K562 (cell line): ENCODE measurements at regions not wholly inside any gene's neighbourhood (a gene's known extent, or its start where the extent isn't known, plus 50 kb on each side); places are given as distances from the start of the nearest gene placed in this dataset.

Experiments
- ATAC-seq: fragments of 200-7000 bp; cut with Tn5 transposase; 3 replicates; pipeline ENCODE4 v1.9.1; 2020; ENCODE audit warnings: moderate library complexity
- BruUV-seq: library from RNA; stranded (reverse); fragments of 400-500 nt; replicated peaks from 2 replicates; lab custom pipeline; 2021; lab: Mats Ljungman, UMichigan
- CTCF ChIA-PET: fragments of 300-600 bp; formaldehyde crosslinking; extraction: SDS; loops from one replicate; lab custom pipeline; 2021; ENCODE audit warnings: low intra/inter-chr PET ratio; lab: Yijun Ruan, JAX
- POLR2A ChIA-PET: fragments of 300-600, 350-650 bp; sonication (Branson Sonifier 250); formaldehyde crosslinking; extraction: SDS; loops from one replicate; lab custom pipeline; 2021; ENCODE audit warnings: antibody characterized with exemption, inconsistent platforms; lab: Yijun Ruan, JAX
- DNase-seq, 4 experiments: peaks; one replicate each; pipeline versions ENCODE4 v3.0.0 to v3.0.0-alpha.2; 2011 to 2018; ENCODE audit warnings: low spot score in 3 of 4, mixed read lengths in 3 of 4; ENCODE audit errors: extremely low read depth in 1 of 4
- FAIRE-seq: peaks from 2 replicates; lab custom pipeline; 2011; peaks lifted over from hg19 to GRCh38; lab: Jason Lieb, UNC
- H2AFZ ChIP-seq: 2 replicates; pipeline ENCODE4 v1.6.0; 2011; ENCODE audit warnings: low read depth, low read length, control low read depth, inconsistent platforms
- H3K27ac ChIP-seq: fragments of 200-600 bp; 3 replicates; pipeline ENCODE4 v1.8.0; 2011; ENCODE audit warnings: low read depth, mild to moderate bottlenecking, control low read depth, inconsistent platforms, low read length, moderate library complexity, mixed read lengths; ENCODE audit errors: extremely low read depth
- H3K27me3 ChIP-seq, 2 experiments: fragments of 300-600 bp in 1 of 2; 2 replicates in 1 of 2; 3 replicates in 1 of 2; pipeline versions ENCODE4 v1.6.0 to v1.8.0; 2011; ENCODE audit warnings: inconsistent platforms in 2 of 2, low read length in 2 of 2, mild to moderate bottlenecking in 1 of 2, mixed read lengths in 1 of 2, moderate library complexity in 1 of 2; ENCODE audit not compliant: control insufficient read depth in 2 of 2, insufficient read depth in 2 of 2
- H3K36me3 ChIP-seq: fragments of 300-600 bp; 3 replicates; pipeline ENCODE4 v1.8.0; 2011; ENCODE audit warnings: mild to moderate bottlenecking, low read length, inconsistent platforms; ENCODE audit not compliant: control insufficient read depth, insufficient read depth
- H3K4me1 ChIP-seq, 2 experiments: fragments of 200-600 bp in 1 of 2; replicated peaks in 1 of 2; 2 replicates in 1 of 2; 3 replicates in 1 of 2; pipeline versions ENCODE4 v1.5.1 to v1.8.0; 2011; ENCODE audit warnings: inconsistent platforms in 2 of 2, low read length in 2 of 2, mild to moderate bottlenecking in 1 of 2, mixed read lengths in 1 of 2, moderate library complexity in 1 of 2; ENCODE audit not compliant: control insufficient read depth in 2 of 2, insufficient read depth in 2 of 2
- H3K4me2 ChIP-seq: 2 replicates; pipeline ENCODE4 v1.6.1; 2011; ENCODE audit warnings: low read length, control low read depth, inconsistent platforms, mixed read lengths; ENCODE audit not compliant: insufficient read depth
- H3K4me3 ChIP-seq: fragments of 200-600 bp; sonication (generic), shearing (Covaris generic); 2 replicates; pipeline ENCODE4 v1.5.1; 2016; ENCODE audit warnings: control low read depth, inconsistent platforms
- H3K79me2 ChIP-seq: fragments of 200-600 bp; 3 replicates; pipeline ENCODE4 v1.8.0; 2011; ENCODE audit warnings: low read length, inconsistent platforms; ENCODE audit not compliant: control insufficient read depth, insufficient read depth
- H3K9ac ChIP-seq, 2 experiments: 2 replicates each; pipeline versions ENCODE4 v1.6.0 to v1.6.1; 2011; ENCODE audit warnings: low read depth in 2 of 2, low read length in 2 of 2, control low read depth in 1 of 2, inconsistent platforms in 1 of 2, mild to moderate bottlenecking in 1 of 2, mixed read lengths in 1 of 2; ENCODE audit not compliant: insufficient read depth in 1 of 2
- H3K9me1 ChIP-seq: one replicate; pipeline ENCODE4 v1.6.0; 2011; ENCODE audit warnings: inconsistent platforms, mild to moderate bottlenecking, low read length, moderate library complexity; ENCODE audit not compliant: control insufficient read depth, insufficient read depth
- H3K9me3 ChIP-seq: replicated peaks from 2 replicates; pipeline ENCODE4 v1.5.1; 2011; ENCODE audit warnings: low read depth, low read length, inconsistent platforms; ENCODE audit not compliant: control insufficient read depth, insufficient read depth
- H4K20me1 ChIP-seq: replicated peaks from 2 replicates; pipeline ENCODE4 v1.6.1; 2011; ENCODE audit warnings: low read length, inconsistent platforms, mixed read lengths; ENCODE audit not compliant: control insufficient read depth, insufficient read depth
- BRCA1 ChIP-seq, 2 experiments: fragments of 450-650 bp in 1 of 2; sonication (generic) in 1 of 2; formaldehyde crosslinking in 1 of 2; IDR thresholded peaks; 2 replicates each; pipeline versions ENCODE4 v1.5.0 to v1.6.1; 2017 to 2020; ENCODE audit warnings: mild to moderate bottlenecking in 1 of 2, missing genetic modification reagents in 1 of 2
- BRD4 ChIP-seq: fragments of 200-600 bp; sonication (generic); IDR thresholded peaks from 2 replicates; pipeline ENCODE4 v1.6.1; 2017; ENCODE audit warnings: inconsistent platforms
- CBFA2T2 ChIP-seq: fragments of 450-650 bp; conservative IDR thresholded peaks from 2 replicates; pipeline ENCODE4 v1.6.1; 2017; ENCODE audit warnings: mild to moderate bottlenecking
- KLF13 ChIP-seq: fragments of 450-650 bp; IDR thresholded peaks from 2 replicates; pipeline ENCODE4 v1.6.1; 2016; ENCODE audit warnings: missing genetic modification characterization, low read depth, mild to moderate bottlenecking, missing compliant biosample characterization, moderate library complexity, borderline replicate concordance
- MAZ ChIP-seq, 2 experiments: fragments of 450-650 bp in 1 of 2; sonication (generic) in 1 of 2; formaldehyde crosslinking; IDR thresholded peaks in 1 of 2; conservative IDR thresholded peaks in 1 of 2; 2 replicates each; pipeline versions ENCODE4 v1.4.0 to v1.5.0; 2020; ENCODE audit warnings: mild to moderate bottlenecking in 1 of 2, missing genetic modification reagents in 1 of 2
- MCM2 ChIP-seq: fragments of 450-650 bp; IDR thresholded peaks from 2 replicates; pipeline ENCODE4 v1.6.1; 2017; ENCODE audit warnings: low read depth, mild to moderate bottlenecking
- SIN3B ChIP-seq: fragments of 450-650 bp; IDR thresholded peaks from 2 replicates; pipeline ENCODE4 v1.6.1; 2017; ENCODE audit warnings: low read depth, mild to moderate bottlenecking, moderate library complexity
- SP2 ChIP-seq: IDR thresholded peaks from 2 replicates; pipeline ENCODE4 v1.6.1; 2011; ENCODE audit warnings: mild to moderate bottlenecking, low read depth, low read length, moderate library complexity; ENCODE audit not compliant: poor library complexity, severe bottlenecking; ENCODE audit errors: extremely low read depth
- ZNF778 ChIP-seq: fragments of 450-650 bp; formaldehyde crosslinking; IDR thresholded peaks from 2 replicates; pipeline ENCODE4 v1.4.0; 2020; ENCODE audit warnings: mild to moderate bottlenecking, moderate library complexity
- WGBS: fragments of 100-300 bp; shearing (Covaris generic); methylation state at CpG from one replicate; pipeline ENCODE4 v1.1.6; 2016; ENCODE audit warnings: low coverage, mixed read lengths; ENCODE audit not compliant: insufficient coverage; ENCODE audit errors: missing lambda C conversion rate; 5-methylcytosine and 5-hydroxymethylcytosine counted together
- in situ Hi-C: fragments of 300-500 bp; cut with MboI; formaldehyde crosslinking; loops from 4 replicates; pipeline ENCODE4 v1.15.0; 2018; ENCODE audit warnings: inconsistent platforms, mixed read lengths
- intact Hi-C: fragments of 100-400 bp; cut with micrococcal nuclease; formaldehyde crosslinking; loops from 2 replicates; pipeline ENCODE4 v1.14.2; 2022
- TF ChIP-seq, protein P1 (sequence below): fragments of 450-650 bp; IDR thresholded peaks from 2 replicates; pipeline ENCODE4 v1.6.1; 2017; ENCODE audit warnings: antibody characterized with exemption
- TF ChIP-seq, protein P2 (sequence below): fragments of 250-450 bp; sonication (Bioruptor Pico); IDR thresholded peaks from 2 replicates; pipeline ENCODE4 v1.5.0; 2021
- TF ChIP-seq, protein P3 (sequence below): IDR thresholded peaks from 2 replicates; pipeline ENCODE4 v1.6.1; 2016; ENCODE audit warnings: missing genetic modification characterization, missing compliant biosample characterization

DNA sequence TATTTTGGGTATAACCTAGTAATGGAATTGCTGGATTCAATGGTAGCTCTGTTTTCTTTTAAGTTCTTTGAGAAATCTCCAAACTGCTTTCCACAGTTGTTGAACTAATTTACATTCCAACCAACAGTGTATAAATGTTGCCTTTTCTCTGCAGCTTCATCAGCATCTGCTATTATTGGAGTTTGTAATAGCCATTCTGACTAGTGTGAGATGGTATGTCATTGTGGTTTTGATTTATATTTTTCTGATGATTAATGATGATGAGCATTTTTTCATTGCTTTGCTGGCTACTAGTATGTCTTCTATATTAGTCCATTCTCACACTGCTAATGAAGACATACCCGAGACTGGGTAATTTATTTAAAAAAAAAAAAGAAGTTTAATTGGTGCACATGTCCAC is 248.6 kb upstream of the MAGI2 start:
- FAIRE-seq (no peak), ATAC-seq (no peak), DNase-seq (no peak)
- Histone ChIP-seq H3K9ac (no peak overlapping the region), H3K9me1 (no peaks in the 10 kb centered on the region), H2AFZ (no peak overlapping the region), H3K27me3 (no peaks in the 10 kb centered on the region), H3K4me2 (no peak overlapping the region), H3K27ac (no peak overlapping the region), H3K36me3 (no peaks in the 10 kb centered on the region), H3K4me3 (no peak overlapping the region), H4K20me1 (no peaks in the 10 kb centered on the region), H3K79me2 (no peaks in the 10 kb centered on the region), H3K9me3 (no peaks in the 10 kb centered on the region), H3K4me1 (no peaks in the 10 kb centered on the region)
- TF ChIP-seq, protein P1, sequence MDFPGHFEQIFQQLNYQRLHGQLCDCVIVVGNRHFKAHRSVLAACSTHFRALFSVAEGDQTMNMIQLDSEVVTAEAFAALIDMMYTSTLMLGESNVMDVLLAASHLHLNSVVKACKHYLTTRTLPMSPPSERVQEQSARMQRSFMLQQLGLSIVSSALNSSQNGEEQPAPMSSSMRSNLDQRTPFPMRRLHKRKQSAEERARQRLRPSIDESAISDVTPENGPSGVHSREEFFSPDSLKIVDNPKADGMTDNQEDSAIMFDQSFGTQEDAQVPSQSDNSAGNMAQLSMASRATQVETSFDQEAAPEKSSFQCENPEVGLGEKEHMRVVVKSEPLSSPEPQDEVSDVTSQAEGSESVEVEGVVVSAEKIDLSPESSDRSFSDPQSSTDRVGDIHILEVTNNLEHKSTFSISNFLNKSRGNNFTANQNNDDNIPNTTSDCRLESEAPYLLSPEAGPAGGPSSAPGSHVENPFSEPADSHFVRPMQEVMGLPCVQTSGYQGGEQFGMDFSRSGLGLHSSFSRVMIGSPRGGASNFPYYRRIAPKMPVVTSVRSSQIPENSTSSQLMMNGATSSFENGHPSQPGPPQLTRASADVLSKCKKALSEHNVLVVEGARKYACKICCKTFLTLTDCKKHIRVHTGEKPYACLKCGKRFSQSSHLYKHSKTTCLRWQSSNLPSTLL, result no peak
- no peak for TF ChIP-seq SIN3B
- TF ChIP-seq ZNF778 (CRISPR knock-in tag), result no peak
- 0% methylated on average over 1 of the region's 1 CpG for WGBS
- intact Hi-C loops (no loop called here), in situ Hi-C loops (no loop called here)
- POLR2A ChIA-PET, result no interaction called here
- BruUV-seq, result no TSS peak
- CTCF ChIA-PET, result interaction anchor here (0.5 kb wide), 1 partner anchor 763 kb away, joined by 4 read pairs; no protein-coding TSS in a partner anchor

DNA sequence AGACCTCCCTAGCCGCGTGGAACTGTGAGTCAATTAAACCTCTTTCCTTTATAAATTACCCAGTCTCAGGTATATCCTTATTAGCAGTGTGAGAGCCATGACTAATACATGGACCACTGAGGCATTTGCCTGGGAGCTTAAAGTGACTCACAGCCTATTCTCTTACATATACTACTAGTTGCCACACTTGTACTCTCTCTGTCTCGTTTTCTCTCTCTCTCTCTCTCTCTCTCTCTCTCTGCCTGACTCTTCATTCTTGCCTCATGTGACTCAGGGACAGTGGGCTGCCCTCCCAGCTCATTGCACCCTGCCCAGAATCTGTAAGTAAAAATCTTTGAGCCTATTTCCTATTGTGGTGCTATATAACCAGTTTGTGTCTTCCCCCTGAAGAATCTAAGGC is 238.5 kb upstream of the MAGI2 start:
- Histone ChIP-seq H3K79me2 (no peaks in the 10 kb centered on the region), H3K9ac (no peak overlapping the region), H3K9me1 (no peaks in the 10 kb centered on the region), H3K4me2 (no peak overlapping the region), H3K9me3 (no peaks in the 10 kb centered on the region; the same call in 1 of the 2 replicates), H3K36me3 (no peaks in the 10 kb centered on the region), H4K20me1 (no peaks in the 10 kb centered on the region), H2AFZ (no peak overlapping the region), H3K27me3 (no peaks in the 10 kb centered on the region), H3K4me1 (no peaks in the 10 kb centered on the region), H3K27ac (no peak overlapping the region), H3K4me3 (no peak overlapping the region)
- POLR2A ChIA-PET, result no interaction called here
- CTCF ChIA-PET, result no interaction called here
- in situ Hi-C loops, result no loop called here
- intact Hi-C loops, result loop anchor here (10.0 kb wide), 1 partner anchor 57 kb away; no protein-coding TSS in a partner anchor
- no TSS peak for BruUV-seq
- DNase-seq, result no peak
- 0% methylated on average over 3 of the region's 3 CpGs for WGBS
- no peak for FAIRE-seq
- ATAC-seq, result no peak
- TF ChIP-seq KLF13 (tag) (no peak), BRD4 (no peak), MCM2 (no peak), MAZ (CRISPR knock-in tag; conservative IDR thresholded peaks at IDR 0.05 in 1 of 2, IDR thresholded peaks at IDR 0.05 in 1 of 2) (no peak), BRCA1 (IDR thresholded peaks at IDR 0.05) (no peak), BRCA1 (CRISPR knock-in tag; IDR thresholded peaks at IDR 0.05) (no peak), SP2 (no peak), CBFA2T2 (no peak)
- TF ChIP-seq, protein P2, sequence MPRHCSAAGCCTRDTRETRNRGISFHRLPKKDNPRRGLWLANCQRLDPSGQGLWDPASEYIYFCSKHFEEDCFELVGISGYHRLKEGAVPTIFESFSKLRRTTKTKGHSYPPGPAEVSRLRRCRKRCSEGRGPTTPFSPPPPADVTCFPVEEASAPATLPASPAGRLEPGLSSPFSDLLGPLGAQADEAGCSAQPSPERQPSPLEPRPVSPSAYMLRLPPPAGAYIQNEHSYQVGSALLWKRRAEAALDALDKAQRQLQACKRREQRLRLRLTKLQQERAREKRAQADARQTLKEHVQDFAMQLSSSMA (CRISPR knock-in tag), result no peak
- TF ChIP-seq, protein P3, sequence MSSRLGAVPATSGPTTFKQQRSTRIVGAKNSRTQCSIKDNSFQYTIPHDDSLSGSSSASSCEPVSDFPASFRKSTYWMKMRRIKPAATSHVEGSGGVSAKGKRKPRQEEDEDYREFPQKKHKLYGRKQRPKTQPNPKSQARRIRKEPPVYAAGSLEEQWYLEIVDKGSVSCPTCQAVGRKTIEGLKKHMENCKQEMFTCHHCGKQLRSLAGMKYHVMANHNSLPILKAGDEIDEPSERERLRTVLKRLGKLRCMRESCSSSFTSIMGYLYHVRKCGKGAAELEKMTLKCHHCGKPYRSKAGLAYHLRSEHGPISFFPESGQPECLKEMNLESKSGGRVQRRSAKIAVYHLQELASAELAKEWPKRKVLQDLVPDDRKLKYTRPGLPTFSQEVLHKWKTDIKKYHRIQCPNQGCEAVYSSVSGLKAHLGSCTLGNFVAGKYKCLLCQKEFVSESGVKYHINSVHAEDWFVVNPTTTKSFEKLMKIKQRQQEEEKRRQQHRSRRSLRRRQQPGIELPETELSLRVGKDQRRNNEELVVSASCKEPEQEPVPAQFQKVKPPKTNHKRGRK (tag), result no peak
